Esophagus muscularis mucosa (tissue), 4 donors: ENCODE measurements at regions not wholly inside any gene's neighbourhood (a gene's known extent, or its start where the extent isn't known, plus 50 kb on each side); places are given as distances from the start of the nearest gene placed in this dataset.

Experiments
- DNase-seq: peaks from one replicate; pipeline ENCODE4 v3.0.0-alpha.2; 2017; ENCODE audit errors: extremely low spot score
- H3K27ac ChIP-seq, 4 donors: fragments of 200-600 bp; sonication (generic); replicated peaks in 1 of 4; 1 replicate in 3 of 4; 2 replicates in 1 of 4; pipeline ENCODE4 v1.5.1; 2016 to 2019; ENCODE audit warnings: mild to moderate bottlenecking in 1 of 4
- H3K27me3 ChIP-seq, 4 donors: fragments of 200-600 bp; sonication (generic); one replicate each; pipeline versions ENCODE4 v1.5.1 to v1.6.0; 2016 to 2019
- H3K36me3 ChIP-seq, 4 donors: fragments of 200-600 bp; sonication (generic); one replicate each; pipeline ENCODE4 v1.5.1; 2016 to 2019
- H3K4me1 ChIP-seq, 4 donors: fragments of 200-600 bp; sonication (generic); one replicate each; pipeline ENCODE4 v1.5.1; 2016 to 2019
- H3K4me3 ChIP-seq, 4 donors: fragments of 200-600 bp; sonication (generic); 1 replicate in 2 of 4; 2 replicates in 2 of 4; pipeline ENCODE4 v1.5.1; 2016 to 2019; ENCODE audit warnings: mild to moderate bottlenecking in 4 of 4, moderate library complexity in 1 of 4
- H3K9me3 ChIP-seq, 4 donors: fragments of 200-600 bp; sonication (generic); 1 replicate in 3 of 4; 2 replicates in 1 of 4; pipeline ENCODE4 v1.5.1; 2016 to 2019
- EP300 ChIP-seq: sonication (generic); formaldehyde crosslinking; IDR thresholded peaks from one replicate; pipeline ENCODE4 v1.6.1; 2017; ENCODE audit warnings: antibody characterized with exemption
- POLR2A ChIP-seq: fragments of 450-650 bp; IDR thresholded peaks from one replicate; pipeline ENCODE4 v1.6.1; 2017; ENCODE audit warnings: antibody characterized with exemption, moderate library complexity, mild to moderate bottlenecking, low read depth
- POLR2AphosphoS5 ChIP-seq, 2 donors: sonication (generic); formaldehyde crosslinking; IDR thresholded peaks; one replicate each; pipeline ENCODE4 v1.6.1; 2017; ENCODE audit warnings: antibody characterized with exemption in 2 of 2
- WGBS: methylation state at CpG from one replicate; pipeline ENCODE4 v1.1.5; 2018; 5-methylcytosine and 5-hydroxymethylcytosine counted together
- intact Hi-C: fragments of 100-400 bp; cut with DNase I; formaldehyde crosslinking; loops from one replicate; pipeline ENCODE4 v1.15.1; 2023
- TF ChIP-seq, protein P1 (sequence below), 3 experiments: fragments of 200-600 bp in 2 of 3; fragments of 450-650 bp in 1 of 3; sonication (generic) in 2 of 3; IDR thresholded peaks; one replicate each; pipeline ENCODE4 v1.5.1; 2017 to 2019; ENCODE audit warnings: antibody characterized with exemption in 3 of 3, mild to moderate bottlenecking in 2 of 3, moderate library complexity in 1 of 3

DNA sequence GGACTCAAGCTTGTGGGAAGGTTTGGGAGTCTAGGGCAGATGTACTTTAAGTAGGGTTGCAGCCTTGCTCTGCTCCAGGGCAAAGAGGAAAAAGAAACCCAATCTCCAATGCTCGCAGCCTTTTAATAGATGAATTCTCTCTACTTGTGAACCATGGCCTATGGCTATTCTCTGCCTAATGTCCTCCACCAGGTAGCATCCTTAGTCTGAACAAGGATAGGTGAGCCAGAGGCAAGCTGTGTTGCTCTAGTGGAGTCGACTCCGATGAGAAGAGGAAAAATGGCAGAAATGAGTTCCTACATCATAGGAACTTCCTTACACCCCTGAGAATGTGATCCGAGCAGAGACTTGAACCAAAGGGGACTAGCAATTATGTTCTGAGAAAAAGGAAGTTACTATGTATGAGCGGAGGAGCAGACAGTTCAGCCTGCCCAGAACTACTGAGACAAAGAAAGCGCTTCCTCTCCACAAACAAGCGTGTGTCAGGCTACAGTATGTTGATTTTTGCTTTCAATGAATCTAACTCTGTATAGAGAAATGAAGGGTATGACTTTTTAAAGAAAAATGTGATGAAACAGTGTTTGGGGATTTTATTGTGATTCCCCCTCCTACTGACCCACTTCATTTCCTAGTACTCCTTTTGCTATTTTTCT, 153.6 kb upstream of the ARID2 start:
- H3K36me3 ChIP-seq, result no peaks in the 10 kb centered on the region
- no peaks in the 10 kb centered on the region for H3K27me3 ChIP-seq
- peak; percentile 39 for DNase-seq
- 51% methylated on average over 7 of the region's 7 CpGs for WGBS
- no peak overlapping the region for H3K27ac ChIP-seq
- no peak overlapping the region for H3K4me3 ChIP-seq
- no peaks in the 10 kb centered on the region for H3K9me3 ChIP-seq
- TF ChIP-seq POLR2A (no peak), POLR2AphosphoS5 (IDR thresholded peaks at IDR 0.05) (no peak), EP300 (no peak)
- TF ChIP-seq, protein P1, sequence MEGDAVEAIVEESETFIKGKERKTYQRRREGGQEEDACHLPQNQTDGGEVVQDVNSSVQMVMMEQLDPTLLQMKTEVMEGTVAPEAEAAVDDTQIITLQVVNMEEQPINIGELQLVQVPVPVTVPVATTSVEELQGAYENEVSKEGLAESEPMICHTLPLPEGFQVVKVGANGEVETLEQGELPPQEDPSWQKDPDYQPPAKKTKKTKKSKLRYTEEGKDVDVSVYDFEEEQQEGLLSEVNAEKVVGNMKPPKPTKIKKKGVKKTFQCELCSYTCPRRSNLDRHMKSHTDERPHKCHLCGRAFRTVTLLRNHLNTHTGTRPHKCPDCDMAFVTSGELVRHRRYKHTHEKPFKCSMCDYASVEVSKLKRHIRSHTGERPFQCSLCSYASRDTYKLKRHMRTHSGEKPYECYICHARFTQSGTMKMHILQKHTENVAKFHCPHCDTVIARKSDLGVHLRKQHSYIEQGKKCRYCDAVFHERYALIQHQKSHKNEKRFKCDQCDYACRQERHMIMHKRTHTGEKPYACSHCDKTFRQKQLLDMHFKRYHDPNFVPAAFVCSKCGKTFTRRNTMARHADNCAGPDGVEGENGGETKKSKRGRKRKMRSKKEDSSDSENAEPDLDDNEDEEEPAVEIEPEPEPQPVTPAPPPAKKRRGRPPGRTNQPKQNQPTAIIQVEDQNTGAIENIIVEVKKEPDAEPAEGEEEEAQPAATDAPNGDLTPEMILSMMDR (IDR thresholded peaks at IDR 0.05), result no peak
- intact Hi-C loops, result no loop called here
- no peaks in the 10 kb centered on the region for H3K4me1 ChIP-seq

DNA sequence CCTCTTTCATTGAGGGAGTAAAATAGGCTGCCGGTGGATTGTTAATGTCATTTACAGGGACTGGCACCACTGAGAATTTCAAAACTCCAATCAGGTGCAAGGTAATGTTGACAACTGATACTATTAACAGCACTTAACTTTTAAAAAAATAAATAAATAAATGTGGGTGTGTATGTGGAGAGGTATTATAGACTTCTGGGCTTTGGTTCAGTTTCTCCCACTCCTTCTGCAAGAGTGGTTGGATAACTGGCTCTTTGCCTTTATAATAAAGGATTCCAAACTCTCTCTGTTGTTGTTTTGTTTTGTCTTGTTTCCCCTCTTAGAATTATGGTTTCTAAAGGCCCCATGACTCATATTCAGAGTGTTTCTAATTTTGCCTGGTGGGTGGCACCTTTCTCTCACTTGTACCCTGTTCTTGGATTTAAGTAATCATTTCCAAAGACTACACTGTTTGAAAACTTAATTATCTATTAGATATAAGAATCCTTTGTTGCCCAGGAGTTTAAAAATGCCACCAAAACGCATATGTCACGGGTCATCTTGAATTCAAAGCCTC, 151.6 kb upstream of the ARID2 start:
- no peak for DNase-seq
- Histone ChIP-seq H3K4me1 (no peaks in the 10 kb centered on the region), H3K9me3 (no peaks in the 10 kb centered on the region), H3K4me3 (no peak overlapping the region), H3K36me3 (no peaks in the 10 kb centered on the region), H3K27ac (no peak overlapping the region), H3K27me3 (no peaks in the 10 kb centered on the region)
- WGBS, result 90% methylated on average over 3 of the region's 3 CpGs
- intact Hi-C loops, result no loop called here
- TF ChIP-seq POLR2A, result no peak
- TF ChIP-seq, protein P1 (IDR thresholded peaks at IDR 0.05), result no peak
- no peak for TF ChIP-seq EP300
- TF ChIP-seq POLR2AphosphoS5 (IDR thresholded peaks at IDR 0.05), result no peak

DNA sequence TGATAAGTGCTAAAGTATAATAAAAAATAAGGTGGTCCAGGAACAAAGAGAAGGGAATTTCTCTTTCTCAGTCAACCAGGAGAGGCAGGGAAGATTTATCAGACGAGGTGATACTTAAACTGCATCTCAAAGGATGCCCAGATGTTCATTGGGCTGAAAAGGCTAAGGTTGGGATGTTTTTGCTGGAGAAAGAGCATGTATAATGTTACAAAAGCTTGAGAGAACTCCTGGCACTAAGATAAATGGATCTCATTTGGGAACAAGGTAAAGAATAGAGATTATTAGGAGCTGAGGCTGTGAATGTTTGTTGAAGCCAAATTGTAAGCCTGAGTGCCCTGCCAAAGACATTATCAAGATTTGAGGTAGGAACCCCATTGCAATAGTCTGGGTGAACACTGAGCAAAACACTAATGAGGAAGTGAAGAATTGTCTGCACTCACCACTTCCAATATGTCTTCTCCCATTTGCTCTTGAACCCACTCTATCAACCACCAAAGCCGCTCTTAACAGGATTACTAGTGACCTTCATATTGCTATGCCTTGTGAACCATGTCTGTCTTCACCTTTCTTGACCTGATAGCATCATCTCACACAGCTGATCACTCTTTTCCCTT, 149.0 kb upstream of the ARID2 start:
- H3K27me3 ChIP-seq, result no peaks in the 10 kb centered on the region
- intact Hi-C loops, result no loop called here
- no peak for TF ChIP-seq POLR2A
- no peak for TF ChIP-seq EP300
- TF ChIP-seq, protein P1 (IDR thresholded peaks at IDR 0.05), result no peak
- no peak for TF ChIP-seq POLR2AphosphoS5 (IDR thresholded peaks at IDR 0.05)
- no peak overlapping the region for H3K4me3 ChIP-seq
- WGBS, result 78% methylated on average over 2 of the region's 2 CpGs
- no peaks in the 10 kb centered on the region for H3K9me3 ChIP-seq
- H3K27ac ChIP-seq, result no peak overlapping the region
- H3K4me1 ChIP-seq, result no peaks in the 10 kb centered on the region
- DNase-seq, result peak; percentile 60
- no peaks in the 10 kb centered on the region for H3K36me3 ChIP-seq

DNA sequence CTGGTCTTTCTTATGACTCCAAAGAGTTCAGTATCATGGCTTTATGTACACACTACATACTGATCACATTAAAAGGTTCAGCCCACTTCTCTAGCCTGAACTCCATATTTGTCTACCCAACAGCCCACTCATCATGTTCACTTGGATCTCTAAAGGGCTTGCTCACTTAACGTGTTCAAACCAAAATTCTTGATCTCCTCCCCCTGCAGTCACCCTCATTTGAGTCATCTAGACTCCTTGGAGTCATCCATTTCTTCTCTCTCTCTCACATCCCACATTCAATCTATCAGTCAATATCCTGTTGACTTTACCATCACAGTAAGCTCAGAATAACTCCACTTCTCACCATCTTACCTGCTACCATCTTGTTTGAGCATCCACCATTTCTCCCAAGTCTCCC, 148.4 kb upstream of the ARID2 start:
- H3K27me3 ChIP-seq, result no peaks in the 10 kb centered on the region
- peak; percentile 21 for DNase-seq
- no peak overlapping the region for H3K27ac ChIP-seq
- intact Hi-C loops, result no loop called here
- H3K36me3 ChIP-seq, result no peaks in the 10 kb centered on the region
- 96% methylated on average over 1 of the region's 1 CpG for whole genome bisulfite sequencing
- no peaks in the 10 kb centered on the region for H3K9me3 ChIP-seq
- TF ChIP-seq POLR2A (no peak), EP300 (no peak), POLR2AphosphoS5 (IDR thresholded peaks at IDR 0.05) (no peak)
- TF ChIP-seq, protein P1 (IDR thresholded peaks at IDR 0.05), result no peak
- H3K4me3 ChIP-seq, result no peak overlapping the region
- H3K4me1 ChIP-seq, result no peaks in the 10 kb centered on the region
